ENCODE measurements at regions not wholly inside any gene's neighbourhood (a gene's known extent, or its start where the extent isn't known, plus 50 kb on each side); places are given as distances from the start of the nearest gene placed in this dataset.
"Not testable (repeated sequence)": the region's sequence is repeated elsewhere in the genome, so short reads cannot be mapped to it uniquely, and the experiment has no call there.

DNA sequence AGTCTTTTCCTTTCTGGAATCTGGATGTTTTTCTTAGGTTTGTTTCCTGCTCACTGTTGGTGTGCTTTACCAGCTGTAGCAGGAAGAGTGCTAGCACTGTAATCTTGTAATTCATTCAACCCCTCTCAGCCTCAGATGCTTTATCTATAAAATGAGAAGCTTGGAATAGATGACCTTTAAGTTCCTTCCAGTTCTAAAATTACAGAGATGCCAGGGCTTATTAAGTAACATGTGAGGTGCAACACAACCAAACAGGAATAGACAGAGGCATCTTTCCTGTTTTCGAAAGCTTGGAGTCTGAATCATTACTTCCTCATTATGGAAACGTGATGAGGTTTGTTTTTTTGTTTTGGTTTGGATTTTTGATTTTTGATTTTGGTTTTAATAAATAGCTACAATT, 60.1 kb upstream of the PLGLB1 start:
- TF ChIP-seq, protein P1, sequence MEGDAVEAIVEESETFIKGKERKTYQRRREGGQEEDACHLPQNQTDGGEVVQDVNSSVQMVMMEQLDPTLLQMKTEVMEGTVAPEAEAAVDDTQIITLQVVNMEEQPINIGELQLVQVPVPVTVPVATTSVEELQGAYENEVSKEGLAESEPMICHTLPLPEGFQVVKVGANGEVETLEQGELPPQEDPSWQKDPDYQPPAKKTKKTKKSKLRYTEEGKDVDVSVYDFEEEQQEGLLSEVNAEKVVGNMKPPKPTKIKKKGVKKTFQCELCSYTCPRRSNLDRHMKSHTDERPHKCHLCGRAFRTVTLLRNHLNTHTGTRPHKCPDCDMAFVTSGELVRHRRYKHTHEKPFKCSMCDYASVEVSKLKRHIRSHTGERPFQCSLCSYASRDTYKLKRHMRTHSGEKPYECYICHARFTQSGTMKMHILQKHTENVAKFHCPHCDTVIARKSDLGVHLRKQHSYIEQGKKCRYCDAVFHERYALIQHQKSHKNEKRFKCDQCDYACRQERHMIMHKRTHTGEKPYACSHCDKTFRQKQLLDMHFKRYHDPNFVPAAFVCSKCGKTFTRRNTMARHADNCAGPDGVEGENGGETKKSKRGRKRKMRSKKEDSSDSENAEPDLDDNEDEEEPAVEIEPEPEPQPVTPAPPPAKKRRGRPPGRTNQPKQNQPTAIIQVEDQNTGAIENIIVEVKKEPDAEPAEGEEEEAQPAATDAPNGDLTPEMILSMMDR (IDR thresholded peaks at IDR 0.05), result not testable (repeated sequence)
- TF ChIP-seq POLR2AphosphoS5 (IDR thresholded peaks at IDR 0.05); POLR2A (IDR thresholded peaks at IDR 0.05; ENCODE audit: low read depth); EP300 (IDR thresholded peaks at IDR 0.05): not testable (repeated sequence)

All from esophagus muscularis mucosa (tissue), 4 donors.